Neural progenitor cell (in vitro differentiated cells): ENCODE measurements at regions not wholly inside any gene's neighbourhood (a gene's known extent, or its start where the extent isn't known, plus 50 kb on each side); places are given as distances from the start of the nearest gene placed in this dataset.

Experiments used
- CTCF ChIP-seq: fragments of 200-600 bp; sonication (generic); IDR thresholded peaks from 2 replicates; pipeline ENCODE4 v1.5.1; 2017; ENCODE audit warnings: antibody characterized with exemption, mild to moderate bottlenecking
- EZH2 ChIP-seq: fragments of 200-600 bp; sonication (generic); IDR thresholded peaks from 2 replicates; pipeline ENCODE4 v1.6.1; 2017; ENCODE audit warnings: antibody characterized with exemption, mild to moderate bottlenecking, moderate library complexity
- EZH2phosphoT487 ChIP-seq: fragments of 200-600 bp; sonication (generic); IDR thresholded peaks from 2 replicates; pipeline ENCODE4 v1.6.1; 2017; ENCODE audit warnings: antibody characterized with exemption

- TF ChIP-seq EZH2phosphoT487: no peak
- TF ChIP-seq CTCF: no peak
- no peak for TF ChIP-seq EZH2
Measured at GRCh38 chr3:139824864-139825263, 110.1 kb upstream of the CLSTN2 start.
